ENCODE measurements at regions not wholly inside any gene's neighbourhood (a gene's known extent, or its start where the extent isn't known, plus 50 kb on each side); places are given as distances from the start of the nearest gene placed in this dataset.
A peak's percentile ranks its signal among the peaks of the same experiment; 100 is the strongest.
"Not testable (repeated sequence)": the region's sequence is repeated elsewhere in the genome, so short reads cannot be mapped to it uniquely, and the experiment has no call there.

GRCh38 chr3:155995525-155996370 lies 124.6 kb upstream of the KCNAB1 start:
- peak; percentile 21 for DNase-seq (ENCODE audit: low read depth)

- no peak for DNase-seq (ENCODE audit: low read depth)
Measured at GRCh38 chr3:155996882-155997281, 123.5 kb upstream of the KCNAB1 start.

- DNase-seq (ENCODE audit: low read depth) = not testable (repeated sequence)
Measured at GRCh38 chr3:155998173-155998572, 122.2 kb upstream of the KCNAB1 start.

- DNase-seq (ENCODE audit: low read depth) = no peak
Measured at GRCh38 chr3:156005736-156006135, 114.6 kb upstream of the KCNAB1 start.

GRCh38 chr3:156010829-156011228 lies 109.5 kb upstream of the KCNAB1 start:
- no peak for DNase-seq (ENCODE audit: low read depth)

GRCh38 chr3:156014489-156014888 lies 105.9 kb upstream of the KCNAB1 start:
- no peak for DNase-seq (ENCODE audit: low read depth)

- DNase-seq (ENCODE audit: low read depth) = no peak
Measured at GRCh38 chr3:156016902-156017301, 103.5 kb upstream of the KCNAB1 start.

GRCh38 chr3:156017352-156018030 lies 102.9 kb upstream of the KCNAB1 start:
- DNase-seq (ENCODE audit: low read depth) = no peak

- DNase-seq (ENCODE audit: low read depth) = no peak
Measured at GRCh38 chr3:156024904-156025533, 95.4 kb upstream of the KCNAB1 start.

- no peak for DNase-seq (ENCODE audit: low read depth)
Measured at GRCh38 chr3:156029208-156029607, 91.2 kb upstream of the KCNAB1 start.

- DNase-seq (ENCODE audit: low read depth) = no peak
Measured at GRCh38 chr3:156030723-156031122, 89.7 kb upstream of the KCNAB1 start.

- DNase-seq (ENCODE audit: low read depth) = no peak
Measured at GRCh38 chr3:156033428-156033827, 87.0 kb upstream of the KCNAB1 start.

GRCh38 chr3:156035158-156035557 lies 85.2 kb upstream of the KCNAB1 start:
- no peak for DNase-seq (ENCODE audit: low read depth)

GRCh38 chr3:156036258-156037053 lies 83.9 kb upstream of the KCNAB1 start:
- DNase-seq (ENCODE audit: low read depth) = no peak

GRCh38 chr3:156037356-156037755 lies 83.0 kb upstream of the KCNAB1 start:
- no peak for DNase-seq (ENCODE audit: low read depth)

- DNase-seq (ENCODE audit: low read depth) = no peak
Measured at GRCh38 chr3:156038869-156039268, 81.5 kb upstream of the KCNAB1 start.

- no peak for DNase-seq (ENCODE audit: low read depth)
Measured at GRCh38 chr3:156040041-156040440, 80.3 kb upstream of the KCNAB1 start.

GRCh38 chr3:156041216-156041841 lies 79.0 kb upstream of the KCNAB1 start:
- not testable (repeated sequence) for DNase-seq (ENCODE audit: low read depth)

GRCh38 chr3:156041856-156042255 lies 78.5 kb upstream of the KCNAB1 start:
- DNase-seq (ENCODE audit: low read depth) = not testable (repeated sequence)

GRCh38 chr3:156043832-156044633 lies 76.3 kb upstream of the KCNAB1 start:
- not testable (repeated sequence) for DNase-seq (ENCODE audit: low read depth)

- no peak for DNase-seq (ENCODE audit: low read depth)
Measured at GRCh38 chr3:156044634-156044975, 75.8 kb upstream of the KCNAB1 start.

Data from GM04504 (cell line).